IMR-90 (cell line): ENCODE measurements at regions not wholly inside any gene's neighbourhood (a gene's known extent, or its start where the extent isn't known, plus 50 kb on each side); places are given as distances from the start of the nearest gene placed in this dataset.
A peak's percentile ranks its signal among the peaks of the same experiment; 100 is the strongest.

Source experiments
- ATAC-seq: fragments of 200-7000 bp; cut with Tn5 transposase; 2 replicates; pipeline ENCODE4 v1.9.1; 2020; ENCODE audit warnings: low read depth, mild to moderate bottlenecking, moderate library complexity
- BruUV-seq: library from RNA; stranded (reverse); fragments of 400-500 nt; replicated peaks from 2 replicates; lab custom pipeline; 2021; lab: Mats Ljungman, UMichigan
- CTCF ChIA-PET: fragments of 300-600 bp; formaldehyde crosslinking; extraction: SDS; loops from one replicate; lab custom pipeline; 2021; ENCODE audit warnings: antibody characterized with exemption; lab: Yijun Ruan, JAX
- POLR2A ChIA-PET: fragments of 300-600 bp; sonication (Branson Sonifier 250); formaldehyde crosslinking; loops from one replicate; lab custom pipeline; 2022; ENCODE audit warnings: antibody characterized with exemption; ENCODE audit not compliant: unreplicated experiment; lab: Charles Lee
- DNase-seq: peaks from one replicate; pipeline ENCODE4 v3.0.0; 2013
- H2AFZ ChIP-seq: replicated peaks from 2 replicates; pipeline ENCODE3; 2013; ENCODE audit warnings: low read length, mild to moderate bottlenecking; ENCODE audit not compliant: poor library complexity
- H2AK5ac ChIP-seq: 2 replicates; pipeline ENCODE4 v1.6.1; 2013; ENCODE audit warnings: low read depth, low read length, inconsistent platforms
- H2AK9ac ChIP-seq: replicated peaks from 2 replicates; pipeline ENCODE3; 2013; ENCODE audit warnings: mild to moderate bottlenecking, low read depth, low read length, moderate library complexity; ENCODE audit not compliant: poor library complexity
- H2BK120ac ChIP-seq: 2 replicates; pipeline ENCODE4 v1.6.1; 2013; ENCODE audit warnings: low read depth, low read length, inconsistent platforms
- H2BK15ac ChIP-seq: 3 replicates; pipeline ENCODE4 v1.6.1; 2013; ENCODE audit warnings: low read depth, low read length, inconsistent platforms
- H2BK20ac ChIP-seq: 2 replicates; pipeline ENCODE4 v1.6.1; 2013; ENCODE audit warnings: low read depth, mild to moderate bottlenecking, inconsistent platforms, low read length, moderate library complexity
- H2BK5ac ChIP-seq: 2 replicates; pipeline ENCODE4 v1.6.1; 2013; ENCODE audit warnings: mild to moderate bottlenecking, low read depth, low read length, inconsistent platforms; ENCODE audit not compliant: poor library complexity, severe bottlenecking
- H3K14ac ChIP-seq: replicated peaks from 2 replicates; pipeline ENCODE4 v1.6.1; 2013; ENCODE audit warnings: low read depth, low read length, inconsistent platforms
- H3K18ac ChIP-seq: 2 replicates; pipeline ENCODE4 v1.6.1; 2013; ENCODE audit warnings: low read depth, low read length, control low read depth
- H3K23ac ChIP-seq: 2 replicates; pipeline ENCODE4 v1.6.1; 2013; ENCODE audit warnings: low read depth, low read length, inconsistent platforms
- H3K27ac ChIP-seq: 2 replicates; pipeline ENCODE4 v1.5.1; 2013; ENCODE audit warnings: mild to moderate bottlenecking, control low read depth, low read length; ENCODE audit not compliant: insufficient read depth
- H3K27me3 ChIP-seq: 2 replicates; pipeline ENCODE4 v1.6.1; 2013; ENCODE audit warnings: low read length; ENCODE audit not compliant: control insufficient read depth, insufficient read depth
- H3K36me3 ChIP-seq: 2 replicates; pipeline ENCODE4 v1.6.1; 2013; ENCODE audit warnings: low read length, mixed read lengths; ENCODE audit not compliant: control insufficient read depth, insufficient read depth
- H3K4ac ChIP-seq: 2 replicates; pipeline ENCODE4 v1.6.1; 2013; ENCODE audit warnings: low read depth, low read length, inconsistent platforms
- H3K4me1 ChIP-seq: 2 replicates; pipeline ENCODE4 v1.6.1; 2013; ENCODE audit warnings: low read length, mixed read lengths; ENCODE audit not compliant: control insufficient read depth, insufficient read depth
- H3K4me2 ChIP-seq: 2 replicates; pipeline ENCODE4 v1.6.1; 2013; ENCODE audit warnings: low read depth, mild to moderate bottlenecking, control low read depth, low read length, moderate library complexity
- H3K4me3 ChIP-seq: 2 replicates; pipeline ENCODE4 v1.5.1; 2013; ENCODE audit warnings: low read depth, mild to moderate bottlenecking, control low read depth, low read length, moderate library complexity; ENCODE audit not compliant: insufficient read depth
- H3K56ac ChIP-seq: 2 replicates; pipeline ENCODE4 v1.6.1; 2013; ENCODE audit warnings: low read length, inconsistent platforms; ENCODE audit not compliant: insufficient read depth; ENCODE audit errors: extremely low read depth
- H3K79me1 ChIP-seq, 2 experiments: 2 replicates each; pipeline ENCODE4 v1.6.1; 2013; ENCODE audit warnings: low read length in 2 of 2, inconsistent platforms in 1 of 2, low read depth in 1 of 2
- H3K9ac ChIP-seq: 2 replicates; pipeline ENCODE4 v1.6.1; 2013; ENCODE audit warnings: low read depth, low read length, control low read depth
- H3K9me1 ChIP-seq: 2 replicates; pipeline ENCODE4 v1.6.1; 2013; ENCODE audit warnings: low read length, inconsistent platforms; ENCODE audit not compliant: insufficient read depth
- H3K9me3 ChIP-seq: 2 replicates; pipeline ENCODE4 v1.6.1; 2013; ENCODE audit warnings: low read length; ENCODE audit not compliant: control insufficient read depth, insufficient read depth
- H4K20me1 ChIP-seq: 2 replicates; pipeline ENCODE4 v1.6.1; 2013; ENCODE audit warnings: low read length, inconsistent platforms; ENCODE audit not compliant: insufficient read depth
- H4K5ac ChIP-seq: 2 replicates; pipeline ENCODE4 v1.6.1; 2013; ENCODE audit warnings: mild to moderate bottlenecking, low read depth, low read length, control low read depth
- H4K8ac ChIP-seq, 2 experiments: 2 replicates each; pipeline ENCODE4 v1.6.1; 2013; ENCODE audit warnings: low read depth in 2 of 2, low read length in 2 of 2, control low read depth in 1 of 2, inconsistent platforms in 1 of 2
- H4K91ac ChIP-seq: 2 replicates; pipeline ENCODE4 v1.6.1; 2013; ENCODE audit warnings: low read depth, low read length, inconsistent platforms; ENCODE audit not compliant: insufficient read depth
- CEBPB ChIP-seq: IDR thresholded peaks from 2 replicates; pipeline ENCODE4 v1.6.1; 2012; ENCODE audit warnings: low read depth, low read length, improper control_type of control experiment
- MAZ ChIP-seq: IDR thresholded peaks from 2 replicates; pipeline ENCODE4 v1.6.1; 2012; ENCODE audit warnings: low read depth, mild to moderate bottlenecking, low read length, improper control_type of control experiment, moderate library complexity, borderline replicate concordance
- MXI1 ChIP-seq: IDR thresholded peaks from 2 replicates; pipeline ENCODE4 v1.6.1; 2012; ENCODE audit warnings: low read depth, mild to moderate bottlenecking, low read length, moderate library complexity, borderline replicate concordance
- NFE2L2 ChIP-seq: fragments of 150-350 bp; IDR thresholded peaks from 2 replicates; pipeline ENCODE4 v1.6.1; 2016; ENCODE audit warnings: low read depth, mild to moderate bottlenecking, low read length
- POLR2A ChIP-seq: IDR thresholded peaks from 2 replicates; pipeline ENCODE4 v1.6.1; 2012; ENCODE audit warnings: mild to moderate bottlenecking, low read depth, low read length
- RAD21 ChIP-seq: IDR thresholded peaks from 2 replicates; pipeline ENCODE4 v1.6.1; 2012; ENCODE audit warnings: low read length, improper control_type of control experiment
- RCOR1 ChIP-seq: IDR thresholded peaks from 2 replicates; pipeline ENCODE4 v1.6.1; 2012; ENCODE audit warnings: mild to moderate bottlenecking, low read length, improper control_type of control experiment; ENCODE audit not compliant: insufficient replicate concordance
- WGBS, 2 experiments: methylation state at CpG; one replicate each; pipeline versions ENCODE4 v1.1.5 to v1.1.7; 2013; ENCODE audit warnings: missing lambda C conversion rate in 2 of 2; ENCODE audit not compliant: insufficient read length in 1 of 2; ENCODE audit errors: extremely low coverage in 2 of 2; 5-methylcytosine and 5-hydroxymethylcytosine counted together
- dilution Hi-C: fragments of 300-500 bp; cut with HindIII; formaldehyde crosslinking; loops from one replicate; pipeline ENCODE4 v1.14.3; 2018; ENCODE audit warnings: low sequenced_read_pairs; ENCODE audit not compliant: unreplicated experiment
- in situ Hi-C: fragments of 300-500 bp; cut with MboI; formaldehyde crosslinking; loops from 3 replicates; pipeline ENCODE4 v1.14.3; 2019; ENCODE audit warnings: low sequenced_read_pairs, inconsistent platforms, mixed read lengths
- intact Hi-C: fragments of 100-400 bp; cut with micrococcal nuclease; formaldehyde crosslinking; loops from 2 replicates; pipeline ENCODE4 v1.10.0; 2022
- TF ChIP-seq, protein P1 (sequence below): fragments of 150-350 bp; IDR thresholded peaks from 2 replicates; pipeline ENCODE4 v1.6.1; 2016; ENCODE audit warnings: low read depth, mild to moderate bottlenecking, low read length, moderate library complexity, borderline replicate concordance
- TF ChIP-seq, protein P2 (sequence below): fragments of 150-350 bp; IDR thresholded peaks from 2 replicates; pipeline ENCODE4 v1.6.1; 2017; ENCODE audit warnings: mild to moderate bottlenecking, antibody characterized with exemption, low read length, low read depth
- TF ChIP-seq, protein P3 (sequence below): conservative IDR thresholded peaks from 2 replicates; pipeline ENCODE4 v1.5.1; 2012; ENCODE audit warnings: mild to moderate bottlenecking, low read depth, low read length, improper control_type of control experiment

DNA sequence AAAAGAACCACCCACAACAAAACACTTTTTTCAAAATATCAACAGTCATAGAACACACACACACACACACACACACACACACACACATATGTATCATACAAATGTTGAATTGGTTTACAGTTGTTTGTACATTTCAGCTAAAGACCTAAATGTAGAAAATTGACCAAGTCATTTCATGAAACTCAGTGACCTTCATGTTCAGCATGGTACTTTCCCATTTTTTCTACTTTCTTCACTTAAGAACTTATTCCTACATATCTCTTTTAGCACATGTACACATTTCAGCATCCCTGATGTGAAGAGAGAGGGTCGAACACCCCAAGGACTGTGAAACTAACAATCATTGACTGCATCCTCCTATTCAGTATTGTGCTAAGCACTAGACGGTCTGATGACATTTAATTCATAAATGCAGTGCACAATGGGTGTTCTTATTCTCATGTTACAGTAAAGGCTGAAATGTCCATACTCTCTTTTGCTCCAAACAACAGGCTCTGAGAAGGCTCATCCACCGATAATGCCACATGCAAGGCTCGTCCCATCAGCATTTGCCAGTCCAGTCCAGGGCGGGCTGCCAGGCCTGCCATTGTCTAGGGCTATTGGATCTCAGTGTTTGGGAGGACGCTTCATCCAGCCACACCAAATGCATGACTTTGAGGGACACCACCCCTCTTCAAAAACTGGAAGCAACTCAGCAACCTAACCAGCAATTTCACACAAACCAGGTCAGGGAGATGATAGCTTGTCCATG, 150.1 kb upstream of the RUNX1 start:
- WGBS, 2 experiments, result 88% methylated on average over 1 of the region's 6 CpGs; no CpG with 5 or more reads in 1 of the 2 experiments
- in situ Hi-C loops (no loop called here), intact Hi-C loops (no loop called here), dilution Hi-C loops (no loop called here)
- ATAC-seq (no peak), DNase-seq (no peak)
- Histone ChIP-seq H3K4ac (peak overlapping the region; percentile 83), H3K79me1 (peaks cover 0 to 10% of the 10 kb centered on the region in 2 experiments; a peak in 1 of 4 replicates), H4K5ac (peak overlapping the region; percentile 37; the same call in 1 of the 2 replicates), H3K23ac (peak overlapping the region; percentile 39; the same call in 1 of the 2 replicates), H3K27ac (no peak overlapping the region), H2BK120ac (peak overlapping the region; percentile 88), H3K4me1 (peaks cover 13% of the 10 kb centered on the region), H3K18ac (peak overlapping the region; percentile 89; the same call in 1 of the 2 replicates), H2AK9ac (no peak overlapping the region), H3K27me3 (no peaks in the 10 kb centered on the region), H3K9ac (no peak overlapping the region), H3K4me3 (no peak overlapping the region), H3K14ac (peak overlapping the region; percentile 77), H3K9me3 (no peaks in the 10 kb centered on the region), H3K56ac (no peak overlapping the region), H3K4me2 (no peak overlapping the region), H4K8ac (peak overlapping the region in 1 of 2 experiments; percentile 64; a peak in 3 of 4 replicates), H4K91ac (peak overlapping the region; percentile 72), H4K20me1 (no peaks in the 10 kb centered on the region), H2BK15ac (peak overlapping the region; percentile 87), H3K36me3 (no peaks in the 10 kb centered on the region), H3K9me1 (peaks cover 8% of the 10 kb centered on the region; the same call in 1 of the 2 replicates), H2BK5ac (peak overlapping the region; percentile 90), H2AFZ (no peak overlapping the region), H2AK5ac (peak overlapping the region; percentile 94; the same call in 1 of the 2 replicates), H2BK20ac (peak overlapping the region; percentile 95)
- TF ChIP-seq POLR2A (no peak), RAD21 (no peak), CEBPB (no peak), RCOR1 (no peak), MAZ (no peak), NFE2L2 (no peak), MXI1 (no peak)
- TF ChIP-seq, protein P1, sequence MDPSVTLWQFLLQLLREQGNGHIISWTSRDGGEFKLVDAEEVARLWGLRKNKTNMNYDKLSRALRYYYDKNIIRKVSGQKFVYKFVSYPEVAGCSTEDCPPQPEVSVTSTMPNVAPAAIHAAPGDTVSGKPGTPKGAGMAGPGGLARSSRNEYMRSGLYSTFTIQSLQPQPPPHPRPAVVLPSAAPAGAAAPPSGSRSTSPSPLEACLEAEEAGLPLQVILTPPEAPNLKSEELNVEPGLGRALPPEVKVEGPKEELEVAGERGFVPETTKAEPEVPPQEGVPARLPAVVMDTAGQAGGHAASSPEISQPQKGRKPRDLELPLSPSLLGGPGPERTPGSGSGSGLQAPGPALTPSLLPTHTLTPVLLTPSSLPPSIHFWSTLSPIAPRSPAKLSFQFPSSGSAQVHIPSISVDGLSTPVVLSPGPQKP, result no peak
- TF ChIP-seq, protein P2, sequence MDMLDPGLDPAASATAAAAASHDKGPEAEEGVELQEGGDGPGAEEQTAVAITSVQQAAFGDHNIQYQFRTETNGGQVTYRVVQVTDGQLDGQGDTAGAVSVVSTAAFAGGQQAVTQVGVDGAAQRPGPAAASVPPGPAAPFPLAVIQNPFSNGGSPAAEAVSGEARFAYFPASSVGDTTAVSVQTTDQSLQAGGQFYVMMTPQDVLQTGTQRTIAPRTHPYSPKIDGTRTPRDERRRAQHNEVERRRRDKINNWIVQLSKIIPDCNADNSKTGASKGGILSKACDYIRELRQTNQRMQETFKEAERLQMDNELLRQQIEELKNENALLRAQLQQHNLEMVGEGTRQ, result no peak
- TF ChIP-seq, protein P3, sequence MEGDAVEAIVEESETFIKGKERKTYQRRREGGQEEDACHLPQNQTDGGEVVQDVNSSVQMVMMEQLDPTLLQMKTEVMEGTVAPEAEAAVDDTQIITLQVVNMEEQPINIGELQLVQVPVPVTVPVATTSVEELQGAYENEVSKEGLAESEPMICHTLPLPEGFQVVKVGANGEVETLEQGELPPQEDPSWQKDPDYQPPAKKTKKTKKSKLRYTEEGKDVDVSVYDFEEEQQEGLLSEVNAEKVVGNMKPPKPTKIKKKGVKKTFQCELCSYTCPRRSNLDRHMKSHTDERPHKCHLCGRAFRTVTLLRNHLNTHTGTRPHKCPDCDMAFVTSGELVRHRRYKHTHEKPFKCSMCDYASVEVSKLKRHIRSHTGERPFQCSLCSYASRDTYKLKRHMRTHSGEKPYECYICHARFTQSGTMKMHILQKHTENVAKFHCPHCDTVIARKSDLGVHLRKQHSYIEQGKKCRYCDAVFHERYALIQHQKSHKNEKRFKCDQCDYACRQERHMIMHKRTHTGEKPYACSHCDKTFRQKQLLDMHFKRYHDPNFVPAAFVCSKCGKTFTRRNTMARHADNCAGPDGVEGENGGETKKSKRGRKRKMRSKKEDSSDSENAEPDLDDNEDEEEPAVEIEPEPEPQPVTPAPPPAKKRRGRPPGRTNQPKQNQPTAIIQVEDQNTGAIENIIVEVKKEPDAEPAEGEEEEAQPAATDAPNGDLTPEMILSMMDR, result no peak
- ChIA-PET POLR2A (no interaction called here), CTCF (interaction anchor here (0.7 kb wide), 2 partner anchors 54 to 79 kb away, joined by 3 to 4 read pairs; no protein-coding TSS in a partner anchor)
- BruUV-seq, result no TSS peak
